ENCODE measurements at regions not wholly inside any gene's neighbourhood (a gene's known extent, or its start where the extent isn't known, plus 50 kb on each side); places are given as distances from the start of the nearest gene placed in this dataset.

DNA sequence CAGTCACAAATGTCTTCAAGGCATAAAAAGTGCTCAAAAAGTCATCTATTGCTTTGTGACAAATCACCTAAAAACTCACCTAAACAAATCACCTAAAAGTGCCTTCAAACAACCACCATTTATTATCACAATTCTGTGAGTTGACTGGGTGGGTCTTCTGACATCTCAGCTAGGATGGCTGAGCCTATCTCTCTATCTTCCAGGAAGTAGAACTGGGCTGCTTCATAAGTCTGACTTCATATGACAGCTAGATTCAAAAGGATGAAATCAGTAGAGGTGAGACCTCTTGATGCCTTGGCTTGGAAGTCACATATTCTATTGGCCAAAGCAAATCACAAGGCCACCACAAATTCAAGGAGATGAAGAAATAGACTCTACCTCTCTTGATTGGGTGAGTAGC, 199.2 kb upstream of the SLC39A10 start:
- Mint-ChIP-seq H3K36me3 (ENCODE audit: low read depth) (no peaks in the 10 kb centered on the region), H3K4me1 (peaks cover 6% of the 10 kb centered on the region), H3K27me3 (no peaks in the 10 kb centered on the region), H3K4me3 (no peak overlapping the region), H3K27ac (no peak overlapping the region), H3K9me3 (no peaks in the 10 kb centered on the region)
- DNase-seq (no peak), ATAC-seq (ENCODE audit: low read depth) (no peak)
- CTCF ChIA-PET = no interaction called here
- TF ChIP-seq, protein P1, sequence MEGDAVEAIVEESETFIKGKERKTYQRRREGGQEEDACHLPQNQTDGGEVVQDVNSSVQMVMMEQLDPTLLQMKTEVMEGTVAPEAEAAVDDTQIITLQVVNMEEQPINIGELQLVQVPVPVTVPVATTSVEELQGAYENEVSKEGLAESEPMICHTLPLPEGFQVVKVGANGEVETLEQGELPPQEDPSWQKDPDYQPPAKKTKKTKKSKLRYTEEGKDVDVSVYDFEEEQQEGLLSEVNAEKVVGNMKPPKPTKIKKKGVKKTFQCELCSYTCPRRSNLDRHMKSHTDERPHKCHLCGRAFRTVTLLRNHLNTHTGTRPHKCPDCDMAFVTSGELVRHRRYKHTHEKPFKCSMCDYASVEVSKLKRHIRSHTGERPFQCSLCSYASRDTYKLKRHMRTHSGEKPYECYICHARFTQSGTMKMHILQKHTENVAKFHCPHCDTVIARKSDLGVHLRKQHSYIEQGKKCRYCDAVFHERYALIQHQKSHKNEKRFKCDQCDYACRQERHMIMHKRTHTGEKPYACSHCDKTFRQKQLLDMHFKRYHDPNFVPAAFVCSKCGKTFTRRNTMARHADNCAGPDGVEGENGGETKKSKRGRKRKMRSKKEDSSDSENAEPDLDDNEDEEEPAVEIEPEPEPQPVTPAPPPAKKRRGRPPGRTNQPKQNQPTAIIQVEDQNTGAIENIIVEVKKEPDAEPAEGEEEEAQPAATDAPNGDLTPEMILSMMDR (IDR thresholded peaks at IDR 0.05) = no peak
- intact Hi-C loops (cut with micrococcal nuclease) = no loop called here
- POLR2A ChIA-PET = no interaction called here

- CTCF ChIA-PET = no interaction called here
- DNase-seq = no peak
- intact Hi-C loops (cut with micrococcal nuclease) = no loop called here
- TF ChIP-seq, protein P1 (IDR thresholded peaks at IDR 0.05) = no peak
- H3K27ac Mint-ChIP-seq = no peak overlapping the region
- ATAC-seq (ENCODE audit: low read depth) = no peak
- POLR2A ChIA-PET = no interaction called here
- H3K36me3 Mint-ChIP-seq (ENCODE audit: low read depth) = no peaks in the 10 kb centered on the region
- no peaks in the 10 kb centered on the region for H3K27me3 Mint-ChIP-seq
- peaks cover 6% of the 10 kb centered on the region for H3K4me1 Mint-ChIP-seq
- no peak overlapping the region for H3K4me3 Mint-ChIP-seq
- no peaks in the 10 kb centered on the region for H3K9me3 Mint-ChIP-seq
Observed at GRCh38 chr2:195456771-195457170, 200.3 kb upstream of the SLC39A10 start.

DNA sequence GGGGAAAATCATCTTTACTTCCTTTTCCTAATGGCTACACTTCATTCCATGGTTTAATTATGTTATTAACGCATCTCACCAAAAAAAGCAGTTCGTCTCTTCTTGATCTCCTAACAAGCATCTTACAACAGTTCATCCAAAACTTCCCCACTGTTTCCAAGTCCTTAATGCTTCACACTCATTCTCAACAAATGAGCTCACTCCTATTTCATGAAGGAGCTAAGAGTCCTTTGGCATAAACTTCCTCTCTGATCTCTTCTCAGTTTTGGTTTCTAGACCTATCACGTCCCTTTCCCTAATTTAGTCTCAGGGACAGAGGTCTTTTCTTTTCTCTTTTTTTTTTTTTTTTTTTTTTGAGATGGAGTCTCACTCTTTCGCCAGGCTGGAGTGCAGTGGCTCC, 205.9 kb upstream of the SLC39A10 start:
- Mint-ChIP-seq H3K9me3 (no peaks in the 10 kb centered on the region), H3K27me3 (no peaks in the 10 kb centered on the region), H3K27ac (no peak overlapping the region), H3K4me3 (no peak overlapping the region), H3K36me3 (ENCODE audit: low read depth) (no peaks in the 10 kb centered on the region), H3K4me1 (no peaks in the 10 kb centered on the region)
- TF ChIP-seq, protein P1 (IDR thresholded peaks at IDR 0.05) = no peak
- intact Hi-C loops (cut with micrococcal nuclease) = no loop called here
- DNase-seq (no peak), ATAC-seq (ENCODE audit: low read depth) (no peak)
- CTCF ChIA-PET = no interaction called here
- POLR2A ChIA-PET = no interaction called here

- TF ChIP-seq, protein P1 (IDR thresholded peaks at IDR 0.05) = no peak
- no peaks in the 10 kb centered on the region for H3K4me1 Mint-ChIP-seq
- no peak overlapping the region for H3K4me3 Mint-ChIP-seq
- DNase-seq = no peak
- ChIA-PET CTCF (no interaction called here), POLR2A (no interaction called here)
- H3K27ac Mint-ChIP-seq = no peak overlapping the region
- no peaks in the 10 kb centered on the region for H3K27me3 Mint-ChIP-seq
- H3K9me3 Mint-ChIP-seq = no peaks in the 10 kb centered on the region
- H3K36me3 Mint-ChIP-seq (ENCODE audit: low read depth) = no peaks in the 10 kb centered on the region
- intact Hi-C loops (cut with micrococcal nuclease) = no loop called here
- ATAC-seq (ENCODE audit: low read depth) = no peak
Observed at GRCh38 chr2:195450552-195451113, 206.4 kb upstream of the SLC39A10 start.

DNA sequence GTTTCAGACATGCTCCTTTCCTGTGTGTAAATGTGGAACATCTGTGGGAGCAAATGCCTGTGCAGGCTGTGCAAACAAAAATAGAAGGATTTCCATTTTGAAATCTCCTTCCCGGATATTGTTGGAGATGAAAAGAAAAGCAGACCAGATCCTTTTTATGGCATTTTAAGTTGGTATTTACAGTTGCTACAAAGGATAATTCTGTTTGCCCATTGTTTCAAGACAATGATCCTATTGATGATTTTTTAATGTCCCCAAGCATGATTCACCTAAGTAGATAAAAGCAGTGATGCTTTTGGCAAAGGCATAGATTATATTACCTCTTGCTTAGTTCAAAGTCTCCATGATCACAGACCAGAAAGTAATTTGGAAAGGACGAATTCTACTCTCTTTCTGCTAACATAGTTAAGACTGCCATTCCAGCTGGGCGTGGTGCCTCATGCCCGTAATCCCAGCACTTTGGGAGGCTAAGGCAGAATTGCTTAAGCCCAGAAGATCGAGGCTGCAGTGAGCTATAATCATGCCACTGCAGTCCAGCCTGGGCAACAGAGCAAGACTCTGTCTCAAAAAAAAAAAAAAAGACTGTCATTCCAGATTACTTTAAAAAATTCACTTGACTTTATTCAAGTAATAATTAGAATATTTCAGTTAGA, 209.6 kb upstream of the SLC39A10 start:
- no peaks in the 10 kb centered on the region for H3K4me1 Mint-ChIP-seq
- H3K4me3 Mint-ChIP-seq = no peak overlapping the region
- ATAC-seq (ENCODE audit: low read depth) (no peak), DNase-seq (no peak)
- ChIA-PET CTCF (no interaction called here), POLR2A (no interaction called here)
- H3K36me3 Mint-ChIP-seq (ENCODE audit: low read depth) = no peaks in the 10 kb centered on the region
- intact Hi-C loops (cut with micrococcal nuclease) = no loop called here
- H3K27me3 Mint-ChIP-seq = no peaks in the 10 kb centered on the region
- H3K27ac Mint-ChIP-seq = no peak overlapping the region
- TF ChIP-seq, protein P1 (IDR thresholded peaks at IDR 0.05) = no peak
- H3K9me3 Mint-ChIP-seq = peaks cover 5% of the 10 kb centered on the region
